GM21381 (cell line): ENCODE measurements at regions not wholly inside any gene's neighbourhood (a gene's known extent, or its start where the extent isn't known, plus 50 kb on each side); places are given as distances from the start of the nearest gene placed in this dataset.
"Not testable (repeated sequence)": the region's sequence is repeated elsewhere in the genome, so short reads cannot be mapped to it uniquely, and the experiment has no call there.

Experiments
- ATAC-seq: cut with Tn5 transposase; IDR thresholded peaks from one replicate; pipeline ENCODE4 v1.9.1; 2021; ENCODE audit warnings: mild to moderate bottlenecking, moderate library complexity; ENCODE audit not compliant: unreplicated experiment

DNA sequence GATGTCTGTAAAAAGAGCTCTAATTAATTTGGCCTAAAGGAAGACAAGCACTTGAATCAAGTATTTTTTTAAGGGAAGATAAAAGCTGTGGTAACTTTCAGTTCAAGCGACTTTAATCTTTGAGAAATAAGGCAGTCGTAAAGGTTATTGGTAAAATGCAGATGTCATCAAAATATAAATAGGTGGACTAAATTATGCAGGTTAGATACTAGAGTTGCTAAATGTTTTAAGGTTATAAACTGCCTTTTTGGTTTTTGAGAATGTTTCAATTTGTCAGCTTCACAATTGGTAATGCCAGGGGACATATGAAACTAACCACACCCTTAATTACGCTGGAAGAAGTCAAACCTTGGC is 159.5 kb upstream of the OLIG3 start:
- ATAC-seq: no peak

DNA sequence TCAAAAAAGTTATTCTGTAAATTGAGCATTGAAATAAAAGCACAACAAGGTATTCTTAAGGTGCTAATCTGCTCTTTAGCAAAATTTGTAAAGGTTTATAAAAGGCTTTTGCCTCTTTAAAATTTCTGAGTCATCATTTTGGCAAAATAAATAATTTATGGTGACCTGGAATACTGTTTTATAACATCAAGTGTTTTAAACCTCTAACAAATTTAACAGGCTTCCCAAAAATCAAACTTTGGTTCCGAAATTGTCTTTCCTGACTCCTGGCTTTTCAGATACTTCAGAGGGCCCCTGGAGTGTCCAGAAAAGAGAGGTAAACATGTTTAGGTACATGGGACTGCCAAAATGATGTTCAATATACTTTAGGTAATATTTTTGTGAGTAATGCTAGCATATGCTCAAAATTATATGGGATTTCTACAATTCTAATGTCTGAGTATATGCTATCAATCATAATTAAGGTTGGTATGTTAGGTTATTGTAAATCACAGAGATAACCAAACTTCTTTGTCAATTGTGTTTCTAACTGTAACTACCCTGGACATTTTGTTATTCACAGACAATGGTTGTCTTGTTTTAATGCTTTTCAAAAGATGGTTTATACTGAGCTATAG is 160.3 kb upstream of the OLIG3 start:
- ATAC-seq: no peak

DNA sequence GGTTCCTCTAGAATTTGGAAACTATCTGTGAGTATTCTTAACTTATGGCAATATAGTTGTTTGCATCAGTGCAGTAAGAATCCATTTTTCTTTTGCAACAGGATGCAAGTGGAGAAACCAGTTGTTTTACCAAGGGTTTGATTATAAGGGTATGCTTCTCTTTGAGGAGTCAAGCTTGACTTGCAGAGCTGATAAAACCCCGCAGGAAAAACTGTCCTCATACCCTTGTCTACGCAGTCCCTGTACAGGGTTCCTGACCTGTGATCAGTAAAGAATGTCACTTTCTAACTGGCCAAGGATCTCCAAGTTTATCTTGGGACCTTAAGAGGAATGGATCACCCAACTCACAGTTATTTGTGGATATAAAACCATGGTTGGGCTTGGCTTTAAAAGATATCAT is 161.1 kb upstream of the OLIG3 start:
- ATAC-seq: no peak

DNA sequence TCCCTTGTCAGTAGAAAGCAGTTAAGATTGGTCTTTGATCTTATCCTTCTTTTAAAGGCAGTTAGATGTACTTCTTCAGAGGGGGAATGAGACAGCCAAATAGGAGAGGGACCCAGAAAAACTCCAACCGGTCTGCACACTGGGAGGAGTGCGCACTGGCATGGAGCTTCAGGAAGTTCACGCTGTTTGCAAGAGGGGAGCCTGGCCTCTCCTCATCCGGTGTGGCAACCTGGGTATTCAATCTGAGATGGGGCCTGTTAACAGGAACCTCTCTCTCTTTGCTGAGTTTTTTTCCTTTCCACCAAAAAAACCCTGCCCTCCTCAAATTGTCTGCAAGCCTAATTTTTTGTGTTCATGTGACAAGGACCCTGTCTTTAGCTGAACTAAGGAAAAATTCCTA is 162.5 kb upstream of the OLIG3 start:
- ATAC-seq: no peak

DNA sequence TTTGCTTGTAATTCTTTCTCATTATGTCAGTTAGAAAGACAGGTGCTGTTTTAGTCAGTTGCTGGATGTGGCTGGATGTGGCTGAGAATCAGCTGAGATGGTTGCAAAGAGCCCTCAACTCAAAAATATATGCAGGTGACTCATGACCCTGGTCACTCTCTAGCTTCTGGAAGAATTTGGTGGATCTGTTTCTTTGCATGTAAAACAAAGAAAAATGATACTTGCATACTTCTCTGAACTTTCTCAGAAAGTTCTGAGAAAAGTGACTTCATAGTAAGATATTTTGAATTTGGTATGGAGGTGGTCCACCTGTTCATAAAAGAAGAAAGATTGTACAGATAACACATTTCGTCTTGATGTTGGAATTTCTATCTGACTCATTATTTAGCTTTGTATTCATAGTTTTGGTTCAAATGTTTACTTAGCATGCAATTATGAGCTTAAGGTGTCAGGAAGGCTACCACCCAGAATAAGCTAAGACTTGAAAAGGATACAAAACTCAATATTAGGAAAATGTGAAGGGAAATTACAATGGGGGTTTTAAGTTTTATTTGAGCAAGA is 163.2 kb upstream of the OLIG3 start:
- ATAC-seq: no peak

DNA sequence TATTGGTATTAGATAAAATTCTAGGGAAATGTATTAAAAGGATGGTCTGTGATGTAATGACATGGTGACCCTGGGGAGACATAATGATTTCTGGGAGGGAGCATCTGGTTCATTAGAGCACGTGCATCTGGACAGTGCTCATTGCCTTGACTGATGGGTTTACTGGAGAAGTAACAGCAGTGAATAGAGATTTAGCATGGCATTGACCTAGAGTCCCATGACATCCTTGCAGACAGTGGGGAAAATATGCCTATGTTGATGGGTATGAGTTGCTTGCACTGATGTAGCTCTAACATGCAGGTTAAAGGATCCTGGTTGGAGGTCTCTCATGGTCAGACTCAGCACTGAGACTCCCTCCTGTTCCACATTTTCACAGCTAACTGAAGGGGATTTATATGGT is 164.1 kb upstream of the OLIG3 start:
- no peak for ATAC-seq

DNA sequence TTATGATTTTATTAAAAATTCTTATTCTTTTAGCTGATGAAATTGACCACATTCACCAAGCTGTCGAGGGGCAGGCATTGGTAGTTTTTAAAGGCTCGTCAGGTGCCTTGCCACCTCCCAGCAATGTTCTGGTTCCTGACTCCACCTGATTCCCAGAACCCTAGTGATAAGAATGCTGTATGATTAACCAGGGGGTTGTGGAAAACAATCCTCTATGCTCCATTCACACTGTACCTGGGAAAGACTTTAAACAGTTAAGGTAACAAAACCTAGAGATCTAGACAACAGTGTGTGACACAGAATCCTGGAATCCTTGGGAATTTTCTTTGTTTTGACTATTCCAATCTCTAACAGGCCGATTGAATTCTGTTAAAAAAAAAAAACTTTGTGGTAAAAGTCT is 165.7 kb upstream of the OLIG3 start:
- ATAC-seq: no peak

DNA sequence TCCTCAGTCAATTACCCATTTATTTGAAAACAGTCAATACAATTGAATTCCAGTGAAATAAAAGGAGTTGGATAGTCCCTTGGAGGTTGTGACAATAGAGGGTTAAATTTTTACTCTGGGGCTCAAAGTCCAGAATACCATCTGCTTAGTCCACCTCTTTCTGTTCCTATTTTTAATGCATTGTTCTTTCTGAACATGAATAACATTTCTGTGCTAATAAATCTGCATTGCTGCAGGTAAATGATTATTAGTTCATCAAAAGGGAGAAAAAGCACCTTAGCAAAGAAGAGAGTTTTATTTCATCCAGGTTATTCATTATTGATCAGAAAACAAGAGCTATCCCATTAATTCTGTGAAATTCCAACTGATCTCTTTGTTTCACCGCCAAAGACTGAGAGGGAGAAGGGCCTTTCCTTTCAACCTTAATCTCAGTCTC is 166.1 kb upstream of the OLIG3 start:
- no peak for ATAC-seq

DNA sequence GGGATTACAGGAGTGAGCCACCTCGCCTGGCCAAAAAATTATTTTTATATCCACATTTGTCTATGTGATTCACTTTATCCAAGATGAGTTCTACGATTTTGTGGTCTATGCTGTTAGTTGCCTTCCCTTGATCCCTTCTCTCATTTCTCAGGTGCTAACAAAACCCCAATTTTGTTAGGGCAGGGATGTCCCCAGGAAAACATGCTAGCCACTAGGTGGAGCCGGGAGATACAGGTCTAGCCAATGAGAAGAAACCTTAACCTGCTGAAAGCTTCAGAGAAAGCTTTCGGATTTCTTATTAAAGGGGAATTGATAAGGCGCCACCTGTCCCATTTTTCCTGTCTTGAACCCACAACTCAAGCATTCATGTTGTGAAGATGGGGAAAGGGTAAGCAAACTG is 167.4 kb upstream of the OLIG3 start:
- ATAC-seq: no peak

DNA sequence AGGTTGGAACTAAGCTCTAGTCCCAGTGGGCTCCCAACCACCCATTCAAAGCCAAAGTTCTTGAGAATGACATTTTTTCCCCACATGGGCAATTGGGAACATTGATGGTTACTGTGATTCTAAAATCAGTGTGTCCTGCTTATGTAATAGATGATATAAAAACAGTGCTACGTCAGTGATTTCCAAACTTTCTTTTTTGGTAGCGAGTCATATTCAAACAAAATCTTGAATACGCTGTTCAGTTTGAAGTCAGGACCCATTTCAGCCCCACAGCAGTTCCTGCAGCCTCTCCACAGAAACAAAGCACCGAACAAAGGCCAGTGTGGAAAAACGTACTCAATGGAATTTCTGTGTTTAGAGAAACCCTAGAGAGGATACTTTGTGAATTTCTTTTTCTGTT is 170.0 kb upstream of the OLIG3 start:
- ATAC-seq: no peak

DNA sequence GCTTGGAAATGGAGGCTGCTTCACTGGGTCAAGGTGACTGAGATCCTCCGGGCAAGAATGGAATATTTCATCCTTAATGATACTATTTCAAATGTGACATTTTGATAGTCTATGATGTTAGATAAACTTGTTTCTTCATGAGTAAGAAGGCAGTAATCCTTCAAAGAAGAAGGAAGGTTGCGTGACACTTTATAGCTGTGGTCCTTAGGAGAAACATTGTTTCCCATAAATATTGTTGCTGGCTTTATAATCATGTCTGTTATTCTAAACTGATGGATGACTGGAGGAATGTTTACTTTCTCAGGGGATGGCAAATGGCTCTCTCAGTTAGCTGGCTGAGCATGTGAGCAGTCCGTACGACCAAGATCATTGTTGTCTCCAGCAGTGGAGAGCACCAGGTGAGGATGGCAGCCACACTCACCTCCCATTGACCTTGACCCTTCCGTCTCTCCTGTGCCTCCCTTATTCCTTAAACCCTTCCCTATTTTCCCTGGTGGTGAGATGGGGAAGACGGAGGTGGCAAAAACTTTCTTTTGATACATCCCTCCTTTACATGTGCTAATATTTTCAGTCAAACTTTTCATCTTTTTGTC is 171.2 kb upstream of the OLIG3 start:
- ATAC-seq: no peak

DNA sequence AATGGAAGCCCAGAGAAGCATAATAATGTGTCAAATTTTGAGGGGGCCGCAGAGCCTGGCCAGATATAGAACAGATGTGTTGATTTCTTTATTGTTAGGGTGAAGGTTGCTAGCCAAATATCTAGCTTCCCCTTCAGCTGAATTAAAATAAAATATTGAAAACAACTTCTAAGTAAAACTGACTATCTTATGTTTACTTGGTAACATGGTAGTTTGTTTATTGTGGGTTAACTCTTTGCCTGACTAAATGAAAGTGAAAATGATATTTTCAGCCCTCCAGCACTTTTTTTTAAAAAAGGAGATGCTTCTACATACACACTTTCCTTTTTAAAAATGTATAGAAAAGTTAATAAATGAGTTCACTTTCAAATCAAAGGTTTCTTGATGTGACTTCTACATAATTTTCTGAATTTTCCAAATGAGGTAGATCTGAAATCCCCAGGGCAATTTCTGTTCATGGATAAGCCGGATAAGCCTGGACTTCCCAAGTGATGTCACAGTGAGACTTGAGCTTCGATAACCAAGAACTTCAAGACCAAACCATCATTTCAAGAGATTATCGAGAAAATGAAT is 172.1 kb upstream of the OLIG3 start:
- no peak for ATAC-seq

DNA sequence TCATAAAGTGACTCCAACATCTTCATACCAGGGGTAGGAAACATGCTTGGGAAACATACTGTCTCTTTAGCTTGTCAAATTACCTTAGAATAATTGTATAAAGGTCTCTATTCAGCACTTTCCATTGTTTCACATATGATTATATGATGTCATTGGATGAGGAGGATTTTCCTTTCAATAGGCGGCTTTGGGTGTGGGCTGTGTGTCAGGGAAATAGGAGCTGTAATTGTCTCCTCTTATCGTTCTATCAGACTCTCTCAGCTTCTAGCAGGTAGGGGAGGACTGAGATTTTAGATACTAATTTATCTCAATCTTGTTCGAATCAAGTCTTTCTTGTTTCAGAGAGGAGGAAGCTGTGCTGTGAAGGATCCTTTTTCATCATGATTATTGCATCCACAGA is 179.4 kb upstream of the OLIG3 start:
- ATAC-seq: no peak

DNA sequence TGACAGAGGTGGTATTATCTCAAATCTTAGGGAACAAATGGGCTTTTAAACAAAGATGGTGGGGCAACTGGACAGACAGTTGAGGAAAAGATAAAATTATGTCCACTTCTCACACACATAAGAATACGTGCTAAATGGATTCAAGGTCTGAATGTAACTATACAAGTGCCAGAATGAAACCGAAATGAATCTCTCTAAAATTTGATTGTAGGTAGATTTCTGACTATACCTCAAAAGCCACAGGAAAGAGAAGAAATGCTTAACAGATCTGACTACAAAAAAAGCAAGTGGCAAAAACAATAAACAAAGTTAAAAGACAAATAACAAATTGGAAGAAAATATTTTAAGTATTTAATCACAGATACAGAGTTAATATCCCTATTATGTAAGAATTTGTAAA is 182.7 kb upstream of the OLIG3 start:
- peak; percentile 58 for ATAC-seq

DNA sequence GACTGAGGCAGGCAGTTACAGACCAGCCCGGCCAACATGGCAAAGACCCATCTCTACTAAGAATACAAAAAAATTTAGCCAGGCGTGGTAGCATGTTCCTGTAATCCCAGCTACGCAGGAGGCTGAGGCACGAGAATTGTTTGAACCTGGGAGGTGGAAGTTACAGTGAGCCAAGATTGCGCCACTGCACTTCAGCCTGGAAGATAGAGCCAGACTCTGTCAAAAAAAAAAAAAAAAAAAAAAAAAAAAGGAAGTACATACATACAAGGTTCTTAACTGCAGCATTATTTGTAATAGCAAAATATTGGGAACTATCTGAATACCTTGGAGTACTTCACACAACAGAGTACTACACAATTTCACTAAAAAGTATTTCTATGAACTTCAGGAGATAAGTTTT is 183.5 kb upstream of the OLIG3 start:
- ATAC-seq: no peak

DNA sequence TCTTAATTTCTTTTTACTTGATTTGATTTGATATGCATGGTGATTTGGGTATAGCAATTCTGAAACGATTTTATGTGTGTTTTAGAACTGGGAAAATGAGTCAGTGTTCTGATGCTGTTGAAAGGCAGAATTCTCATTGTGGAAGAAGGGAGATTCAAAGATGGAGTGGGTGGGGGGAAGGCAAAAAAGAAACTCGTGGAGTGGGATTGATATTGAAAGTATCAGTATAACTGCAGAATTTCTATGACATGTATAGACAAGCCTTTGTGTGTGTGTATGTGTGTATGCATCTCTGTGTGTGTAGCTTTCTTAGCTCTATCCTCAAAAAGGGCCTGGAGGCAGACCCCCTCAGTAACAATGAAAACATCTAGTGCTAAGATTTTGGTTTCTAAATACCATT is 184.3 kb upstream of the OLIG3 start:
- no peak for ATAC-seq

DNA sequence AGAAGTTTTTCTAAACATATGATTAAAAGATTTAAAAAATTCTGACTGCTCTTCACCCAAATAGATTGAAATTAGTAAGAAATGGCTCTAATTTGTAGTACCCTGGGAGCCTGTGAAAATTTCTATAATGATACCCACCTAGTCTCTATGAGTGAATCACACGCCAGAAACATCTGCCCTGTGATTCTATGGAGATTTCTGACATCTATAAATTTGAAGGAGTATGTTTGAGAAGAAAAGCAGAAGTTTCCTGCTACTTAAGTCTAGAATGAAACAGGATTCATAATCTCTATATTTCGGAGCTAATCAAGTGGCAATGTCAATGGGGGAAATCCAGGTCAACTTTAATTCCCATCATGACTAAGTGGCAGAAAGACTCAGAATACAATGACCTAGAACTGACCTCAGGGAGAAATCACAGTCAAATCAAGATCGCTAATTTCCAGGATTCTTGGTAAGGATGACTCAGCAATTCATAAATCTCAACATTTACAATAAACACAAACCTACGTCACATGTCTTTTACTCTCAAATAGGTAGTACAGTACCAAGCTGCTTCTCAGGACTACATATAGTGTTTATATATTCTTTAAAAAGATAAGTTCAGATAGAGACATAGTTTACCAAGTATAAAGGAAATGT is 186.2 kb upstream of the TNFAIP3 start:
- ATAC-seq: no peak

DNA sequence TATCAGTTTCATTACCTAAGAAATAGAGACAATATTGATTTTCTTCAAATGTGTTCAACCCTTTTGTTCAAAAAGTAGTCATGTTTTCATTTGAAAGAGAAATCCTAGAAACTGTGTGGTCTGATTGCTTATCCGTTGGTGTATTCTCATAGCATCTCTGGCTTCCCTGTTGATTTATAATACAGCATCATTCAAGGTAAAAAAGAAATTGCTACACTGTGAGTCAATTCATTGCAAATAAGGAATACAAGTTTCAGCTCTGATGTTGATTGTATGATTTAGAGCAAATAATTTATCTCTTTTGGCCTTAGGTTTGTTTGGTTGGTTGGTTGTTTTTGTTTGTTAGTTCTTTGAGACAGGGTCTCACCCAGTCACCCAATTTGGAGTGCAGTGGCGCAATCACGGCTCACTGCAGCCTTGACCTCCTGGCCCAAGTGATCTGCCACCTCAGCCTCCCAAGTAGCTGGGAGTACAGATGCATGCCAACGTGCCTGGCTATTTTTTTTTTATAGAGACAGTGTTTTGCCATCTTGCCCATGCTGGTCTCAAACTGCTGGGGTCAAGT is 185.5 kb upstream of the TNFAIP3 start:
- ATAC-seq: no peak

DNA sequence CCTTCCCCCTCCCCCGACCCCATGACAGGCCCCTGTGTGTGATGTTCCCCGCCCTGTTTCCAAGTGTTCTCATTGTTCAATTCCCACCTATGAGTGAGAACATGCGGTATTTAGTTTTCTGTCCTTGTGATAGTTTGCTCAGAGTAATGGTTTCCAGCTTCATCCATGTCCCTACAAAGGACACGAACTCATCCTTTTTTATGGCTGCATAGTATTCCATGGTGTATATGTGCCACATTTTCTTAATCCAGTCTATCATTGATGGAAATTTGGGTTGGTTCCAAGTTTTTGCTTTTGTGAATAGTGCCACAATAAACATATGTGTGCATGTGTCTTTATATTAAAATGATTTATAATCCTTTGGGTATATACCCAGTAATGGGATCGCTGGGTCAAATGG is 184.4 kb upstream of the TNFAIP3 start:
- not testable (repeated sequence) for ATAC-seq

DNA sequence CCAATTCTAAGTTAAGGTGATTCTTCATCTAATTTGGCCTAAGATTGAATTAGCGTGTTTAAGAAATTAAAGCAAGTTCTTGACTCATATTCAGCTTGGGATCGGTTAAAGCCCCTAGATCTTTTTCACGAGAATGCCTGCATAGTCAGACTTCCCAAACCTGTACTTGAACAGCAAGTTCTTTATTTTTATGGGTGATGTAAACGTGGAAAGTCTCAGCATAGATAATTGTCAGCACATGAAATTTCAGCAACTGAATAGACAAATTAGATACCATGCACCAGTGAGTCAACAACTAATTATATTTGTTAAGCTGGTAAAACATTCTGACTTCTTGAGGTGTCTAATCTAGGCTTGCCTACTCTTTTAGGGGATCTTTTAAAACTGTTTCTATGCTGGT is 183.1 kb upstream of the TNFAIP3 start:
- ATAC-seq: no peak

DNA sequence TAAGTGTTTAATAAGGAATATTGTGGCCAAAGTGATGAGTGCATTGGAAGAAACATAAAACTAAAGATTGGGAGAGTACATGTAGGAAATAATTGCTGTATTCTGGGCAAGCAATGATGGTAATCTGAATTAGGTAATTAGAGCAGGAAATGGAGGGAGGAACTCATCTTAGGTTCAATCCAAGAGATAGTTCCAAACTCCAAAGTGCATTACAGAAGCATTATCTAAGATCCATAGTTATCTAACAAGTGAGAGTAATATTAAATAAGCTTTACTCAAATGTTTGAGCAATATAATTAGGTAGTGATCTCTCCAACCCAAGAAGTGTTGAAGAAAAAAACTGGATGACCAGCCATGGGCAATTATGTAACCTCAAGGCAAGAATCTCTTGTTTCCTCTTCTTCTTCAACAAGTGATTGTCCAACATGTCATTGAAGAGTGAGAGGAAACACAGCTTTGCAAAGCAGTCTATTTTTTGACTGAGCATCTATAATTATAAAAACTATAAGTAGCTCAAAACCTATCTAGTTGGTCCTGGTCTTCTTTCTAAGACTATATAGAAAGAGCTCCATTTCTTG is 181.2 kb upstream of the TNFAIP3 start:
- ATAC-seq: no peak
